GM12872 (cell line): ENCODE measurements at regions not wholly inside any gene's neighbourhood (a gene's known extent, or its start where the extent isn't known, plus 50 kb on each side); places are given as distances from the start of the nearest gene placed in this dataset.

Experiments used
- CTCF ChIP-seq: IDR thresholded peaks from 3 replicates; pipeline ENCODE4 v1.5.1; 2011; ENCODE audit warnings: low read depth, mild to moderate bottlenecking, low read length, moderate library complexity; ENCODE audit not compliant: insufficient read depth

- no peak for TF ChIP-seq CTCF
Observed at GRCh38 chr19:29085630-29086029, 127.3 kb downstream of the UQCRFS1 start.

GRCh38 chr19:29085206-29085605 lies 127.7 kb downstream of the UQCRFS1 start:
- TF ChIP-seq CTCF = no peak

- TF ChIP-seq CTCF = no peak
Observed at GRCh38 chr19:29084266-29084665, 128.7 kb downstream of the UQCRFS1 start.

- no peak for TF ChIP-seq CTCF
Observed at GRCh38 chr19:29083863-29084262, 129.1 kb downstream of the UQCRFS1 start.

GRCh38 chr19:29079356-29080032 lies 133.5 kb downstream of the UQCRFS1 start:
- TF ChIP-seq CTCF = no peak

- no peak for TF ChIP-seq CTCF
Observed at GRCh38 chr19:29076963-29077362, 136.0 kb downstream of the UQCRFS1 start.

GRCh38 chr19:29076161-29076560 lies 136.8 kb downstream of the UQCRFS1 start:
- no peak for TF ChIP-seq CTCF
